ENCODE measurements at regions not wholly inside any gene's neighbourhood (a gene's known extent, or its start where the extent isn't known, plus 50 kb on each side); places are given as distances from the start of the nearest gene placed in this dataset.

- Mint-ChIP-seq H3K9me3 (ENCODE audit: low read depth) (no peaks in the 10 kb centered on the region), H3K27me3 (peaks cover 13% of the 10 kb centered on the region), H3K27ac (no peak overlapping the region), H3K36me3 (ENCODE audit: insufficient read depth) (no peaks in the 10 kb centered on the region), H3K4me3 (ENCODE audit: low read depth) (no peak overlapping the region), H3K4me1 (ENCODE audit: low read depth) (peaks cover 16% of the 10 kb centered on the region)
- no peak for TF ChIP-seq CTCF (IDR thresholded peaks at IDR 0.05; ENCODE audit: unreplicated experiment)
- no peak for DNase-seq (ENCODE audit: low spot score, unreplicated experiment)
Observed at GRCh38 chr19:32165141-32165540, 180.3 kb upstream of the ZNF507 start.

- H3K27me3 Mint-ChIP-seq, result peaks cover 13% of the 10 kb centered on the region
- H3K4me1 Mint-ChIP-seq (ENCODE audit: low read depth), result peaks cover 16% of the 10 kb centered on the region
- H3K4me3 Mint-ChIP-seq (ENCODE audit: low read depth), result no peak overlapping the region
- H3K27ac Mint-ChIP-seq, result no peak overlapping the region
- H3K36me3 Mint-ChIP-seq (ENCODE audit: insufficient read depth), result no peaks in the 10 kb centered on the region
- no peak for TF ChIP-seq CTCF (IDR thresholded peaks at IDR 0.05; ENCODE audit: unreplicated experiment)
- H3K9me3 Mint-ChIP-seq (ENCODE audit: low read depth), result no peaks in the 10 kb centered on the region
- DNase-seq (ENCODE audit: low spot score, unreplicated experiment), result no peak
Observed at GRCh38 chr19:32165750-32166149, 179.7 kb upstream of the ZNF507 start.

GRCh38 chr19:32166238-32166637, 179.2 kb upstream of the ZNF507 start:
- peaks cover 13% of the 10 kb centered on the region for H3K27me3 Mint-ChIP-seq
- H3K27ac Mint-ChIP-seq, result no peak overlapping the region
- H3K4me3 Mint-ChIP-seq (ENCODE audit: low read depth), result no peak overlapping the region

GRCh38 chr19:32168111-32168510, 177.3 kb upstream of the ZNF507 start:
- no peak for DNase-seq (ENCODE audit: low spot score, unreplicated experiment)
- no peaks in the 10 kb centered on the region for H3K36me3 Mint-ChIP-seq (ENCODE audit: insufficient read depth)
- peaks cover 36% of the 10 kb centered on the region for H3K4me1 Mint-ChIP-seq (ENCODE audit: low read depth)
- no peak for TF ChIP-seq CTCF (IDR thresholded peaks at IDR 0.05; ENCODE audit: unreplicated experiment)
- H3K9me3 Mint-ChIP-seq (ENCODE audit: low read depth), result no peaks in the 10 kb centered on the region
- no peak overlapping the region for H3K27ac Mint-ChIP-seq
- H3K27me3 Mint-ChIP-seq, result peaks cover 11% of the 10 kb centered on the region
- H3K4me3 Mint-ChIP-seq (ENCODE audit: low read depth), result no peak overlapping the region

More at GRCh38 chr19:32166238-32166637, 179.2 kb upstream of the ZNF507 start:
- no peak for TF ChIP-seq CTCF (IDR thresholded peaks at IDR 0.05; ENCODE audit: unreplicated experiment)
- DNase-seq (ENCODE audit: low spot score, unreplicated experiment), result no peak
- no peaks in the 10 kb centered on the region for H3K9me3 Mint-ChIP-seq (ENCODE audit: low read depth)
- H3K4me1 Mint-ChIP-seq (ENCODE audit: low read depth), result peaks cover 19% of the 10 kb centered on the region
- H3K36me3 Mint-ChIP-seq (ENCODE audit: insufficient read depth), result no peaks in the 10 kb centered on the region

- Mint-ChIP-seq H3K27me3 (peaks cover 11% of the 10 kb centered on the region), H3K9me3 (ENCODE audit: low read depth) (no peaks in the 10 kb centered on the region), H3K27ac (no peak overlapping the region), H3K4me1 (ENCODE audit: low read depth) (peaks cover 36% of the 10 kb centered on the region), H3K4me3 (ENCODE audit: low read depth) (no peak overlapping the region), H3K36me3 (ENCODE audit: insufficient read depth) (no peaks in the 10 kb centered on the region)
- TF ChIP-seq CTCF (IDR thresholded peaks at IDR 0.05; ENCODE audit: unreplicated experiment), result no peak
- no peak for DNase-seq (ENCODE audit: low spot score, unreplicated experiment)
Observed at GRCh38 chr19:32168606-32169005, 176.8 kb upstream of the ZNF507 start.
